Glutamatergic neuron (in vitro differentiated cells): ENCODE measurements at regions not wholly inside any gene's neighbourhood (a gene's known extent, or its start where the extent isn't known, plus 50 kb on each side); places are given as distances from the start of the nearest gene placed in this dataset.

Experiments used
- DNase-seq: peaks from one replicate; pipeline ENCODE4 v3.0.0; 2022
- H3K27ac Mint-ChIP-seq: one replicate; pipeline ENCODE4 v1.8.0; 2020; ENCODE audit warnings: mild to moderate bottlenecking, mixed read lengths, inconsistent platforms; ENCODE audit not compliant: unreplicated experiment
- H3K27me3 Mint-ChIP-seq: one replicate; pipeline ENCODE4 v1.8.0; 2020; ENCODE audit warnings: mild to moderate bottlenecking, moderate library complexity, mixed read lengths, inconsistent platforms; ENCODE audit not compliant: unreplicated experiment
- H3K36me3 Mint-ChIP-seq: one replicate; pipeline ENCODE4 v1.8.0; 2020; ENCODE audit warnings: mild to moderate bottlenecking, mixed read lengths, inconsistent platforms; ENCODE audit not compliant: unreplicated experiment
- H3K4me1 Mint-ChIP-seq: one replicate; pipeline ENCODE4 v1.8.0; 2020; ENCODE audit warnings: mild to moderate bottlenecking, low read depth, mixed read lengths, inconsistent platforms; ENCODE audit not compliant: unreplicated experiment
- H3K4me3 Mint-ChIP-seq: one replicate; pipeline ENCODE4 v1.8.0; 2020; ENCODE audit warnings: mild to moderate bottlenecking, mixed read lengths, inconsistent platforms; ENCODE audit not compliant: unreplicated experiment
- H3K9me3 Mint-ChIP-seq: one replicate; pipeline ENCODE4 v1.8.0; 2020; ENCODE audit warnings: mild to moderate bottlenecking, moderate library complexity, mixed read lengths, inconsistent platforms; ENCODE audit not compliant: unreplicated experiment
- TF ChIP-seq, protein P1 (sequence below): fragments of 200-600 bp; sonication (generic); IDR thresholded peaks from one replicate; pipeline ENCODE4 v1.5.0; 2021; ENCODE audit not compliant: partially characterized antibody, unreplicated experiment

DNA sequence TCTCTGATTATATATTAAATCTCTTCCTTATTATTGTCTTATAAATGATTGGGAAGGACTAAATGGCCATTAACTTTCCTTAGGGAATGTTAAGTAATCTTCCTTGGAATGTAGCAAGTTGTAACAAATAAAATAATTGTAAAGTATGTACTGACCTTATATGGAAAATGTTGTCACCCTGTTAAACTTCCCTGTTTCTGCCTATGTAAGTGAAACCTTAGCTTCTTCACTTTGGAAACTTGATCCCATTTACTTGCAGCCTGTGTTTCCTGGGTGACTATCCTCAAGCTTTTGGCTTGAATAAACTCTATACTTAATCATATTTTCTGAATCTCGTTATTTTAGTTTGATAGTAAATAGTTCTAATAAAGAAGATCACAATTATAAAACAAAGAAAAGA lies 519.5 kb upstream of the PTCHD4 start:
- H3K4me3 Mint-ChIP-seq = no peak overlapping the region
- TF ChIP-seq, protein P1, sequence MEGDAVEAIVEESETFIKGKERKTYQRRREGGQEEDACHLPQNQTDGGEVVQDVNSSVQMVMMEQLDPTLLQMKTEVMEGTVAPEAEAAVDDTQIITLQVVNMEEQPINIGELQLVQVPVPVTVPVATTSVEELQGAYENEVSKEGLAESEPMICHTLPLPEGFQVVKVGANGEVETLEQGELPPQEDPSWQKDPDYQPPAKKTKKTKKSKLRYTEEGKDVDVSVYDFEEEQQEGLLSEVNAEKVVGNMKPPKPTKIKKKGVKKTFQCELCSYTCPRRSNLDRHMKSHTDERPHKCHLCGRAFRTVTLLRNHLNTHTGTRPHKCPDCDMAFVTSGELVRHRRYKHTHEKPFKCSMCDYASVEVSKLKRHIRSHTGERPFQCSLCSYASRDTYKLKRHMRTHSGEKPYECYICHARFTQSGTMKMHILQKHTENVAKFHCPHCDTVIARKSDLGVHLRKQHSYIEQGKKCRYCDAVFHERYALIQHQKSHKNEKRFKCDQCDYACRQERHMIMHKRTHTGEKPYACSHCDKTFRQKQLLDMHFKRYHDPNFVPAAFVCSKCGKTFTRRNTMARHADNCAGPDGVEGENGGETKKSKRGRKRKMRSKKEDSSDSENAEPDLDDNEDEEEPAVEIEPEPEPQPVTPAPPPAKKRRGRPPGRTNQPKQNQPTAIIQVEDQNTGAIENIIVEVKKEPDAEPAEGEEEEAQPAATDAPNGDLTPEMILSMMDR = no peak
- no peaks in the 10 kb centered on the region for H3K36me3 Mint-ChIP-seq
- no peaks in the 10 kb centered on the region for H3K27me3 Mint-ChIP-seq
- no peak for DNase-seq
- no peaks in the 10 kb centered on the region for H3K9me3 Mint-ChIP-seq
- no peak overlapping the region for H3K27ac Mint-ChIP-seq
- no peaks in the 10 kb centered on the region for H3K4me1 Mint-ChIP-seq

DNA sequence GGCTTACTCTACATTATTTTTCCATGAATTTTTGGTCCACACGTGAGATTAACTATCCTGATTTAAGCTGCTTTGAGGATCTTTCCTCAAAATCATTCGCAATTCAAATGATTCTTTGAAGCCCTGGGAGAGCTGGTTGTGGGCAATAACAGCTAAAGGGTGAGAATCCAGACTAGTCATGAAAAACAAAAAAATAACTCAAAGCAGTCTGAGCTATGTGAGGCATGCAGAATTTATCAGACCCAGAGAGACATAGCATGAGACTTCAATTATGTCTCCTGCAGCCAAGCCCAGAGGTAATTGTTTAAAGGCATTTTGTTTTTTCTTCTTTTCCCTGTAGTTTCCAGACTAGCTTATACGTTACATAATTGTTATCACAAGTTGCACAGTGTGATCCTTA lies 517.3 kb upstream of the PTCHD4 start:
- no peaks in the 10 kb centered on the region for H3K9me3 Mint-ChIP-seq
- TF ChIP-seq, protein P1 = no peak
- no peak for DNase-seq
- H3K4me1 Mint-ChIP-seq = no peaks in the 10 kb centered on the region
- peaks cover 2% of the 10 kb centered on the region for H3K27me3 Mint-ChIP-seq
- no peaks in the 10 kb centered on the region for H3K36me3 Mint-ChIP-seq
- H3K4me3 Mint-ChIP-seq = no peak overlapping the region
- H3K27ac Mint-ChIP-seq = no peak overlapping the region

DNA sequence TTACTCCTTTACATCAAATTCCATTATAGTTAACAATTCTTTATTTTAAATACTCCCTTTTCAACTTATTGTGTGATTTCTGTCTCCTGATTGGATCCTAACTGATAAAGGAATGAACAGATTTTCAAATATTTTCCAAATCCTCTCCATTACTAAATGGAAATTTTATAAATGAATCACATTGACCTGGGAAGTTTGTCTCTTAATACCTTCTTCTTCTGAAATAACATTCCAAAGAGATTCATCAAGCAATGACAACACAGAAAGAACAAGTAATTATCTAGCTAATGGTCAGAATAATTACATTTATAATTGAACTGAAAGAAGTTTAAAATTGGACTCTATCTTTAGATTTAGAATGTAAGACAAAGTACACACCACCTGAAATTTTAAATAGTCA lies 515.4 kb upstream of the PTCHD4 start:
- H3K36me3 Mint-ChIP-seq = no peaks in the 10 kb centered on the region
- DNase-seq = no peak
- no peaks in the 10 kb centered on the region for H3K4me1 Mint-ChIP-seq
- H3K27ac Mint-ChIP-seq = no peak overlapping the region
- H3K4me3 Mint-ChIP-seq = no peak overlapping the region
- TF ChIP-seq, protein P1 = no peak
- H3K27me3 Mint-ChIP-seq = peaks cover 2% of the 10 kb centered on the region
- no peaks in the 10 kb centered on the region for H3K9me3 Mint-ChIP-seq

DNA sequence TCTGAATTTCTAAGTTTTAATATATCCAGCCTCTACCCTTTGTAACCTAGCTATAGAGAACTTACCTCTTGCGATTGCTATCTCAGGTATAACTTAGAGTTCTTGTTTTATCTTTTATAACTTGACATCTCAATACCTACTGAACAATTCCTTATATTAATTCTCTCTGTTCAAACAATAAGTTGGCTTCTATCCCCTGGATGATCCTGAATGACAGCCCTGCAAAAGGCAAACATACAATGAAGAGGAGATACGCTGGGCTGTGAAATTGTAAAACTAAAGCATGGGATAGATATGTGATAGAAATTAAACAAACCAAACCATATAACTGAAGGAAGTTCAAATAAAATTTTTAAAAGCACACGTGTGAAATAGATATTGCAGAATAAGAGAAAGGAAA lies 513.6 kb upstream of the PTCHD4 start:
- no peak for DNase-seq
- Mint-ChIP-seq H3K36me3 (no peaks in the 10 kb centered on the region), H3K27me3 (peaks cover 2% of the 10 kb centered on the region), H3K27ac (no peak overlapping the region), H3K4me3 (no peak overlapping the region), H3K4me1 (no peaks in the 10 kb centered on the region), H3K9me3 (no peaks in the 10 kb centered on the region)
- TF ChIP-seq, protein P1 = no peak

DNA sequence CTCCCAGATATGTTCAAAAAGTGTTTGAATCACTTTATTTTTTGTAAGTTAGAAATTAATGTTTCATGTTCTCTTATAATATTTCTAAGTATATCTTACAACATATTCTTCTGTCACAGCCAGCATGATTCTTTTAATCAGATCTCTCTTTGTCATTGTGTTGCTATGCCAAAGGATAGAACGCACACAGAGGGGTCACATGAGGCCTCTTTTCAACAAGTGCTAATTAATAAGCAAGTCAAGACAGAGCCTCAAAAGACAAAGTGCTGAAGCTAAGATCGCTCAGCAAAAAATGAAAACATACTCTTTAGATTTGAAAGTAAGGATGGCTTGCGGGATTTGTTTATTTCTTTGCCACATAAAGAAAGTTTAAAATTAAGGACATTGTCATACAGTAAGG lies 508.8 kb upstream of the PTCHD4 start:
- Mint-ChIP-seq H3K27me3 (peaks cover 1% of the 10 kb centered on the region), H3K9me3 (no peaks in the 10 kb centered on the region), H3K4me3 (no peak overlapping the region), H3K4me1 (no peaks in the 10 kb centered on the region), H3K36me3 (no peaks in the 10 kb centered on the region), H3K27ac (no peak overlapping the region)
- no peak for DNase-seq
- TF ChIP-seq, protein P1 = no peak
